ENCODE measurements at regions not wholly inside any gene's neighbourhood (a gene's known extent, or its start where the extent isn't known, plus 50 kb on each side); places are given as distances from the start of the nearest gene placed in this dataset.

DNA sequence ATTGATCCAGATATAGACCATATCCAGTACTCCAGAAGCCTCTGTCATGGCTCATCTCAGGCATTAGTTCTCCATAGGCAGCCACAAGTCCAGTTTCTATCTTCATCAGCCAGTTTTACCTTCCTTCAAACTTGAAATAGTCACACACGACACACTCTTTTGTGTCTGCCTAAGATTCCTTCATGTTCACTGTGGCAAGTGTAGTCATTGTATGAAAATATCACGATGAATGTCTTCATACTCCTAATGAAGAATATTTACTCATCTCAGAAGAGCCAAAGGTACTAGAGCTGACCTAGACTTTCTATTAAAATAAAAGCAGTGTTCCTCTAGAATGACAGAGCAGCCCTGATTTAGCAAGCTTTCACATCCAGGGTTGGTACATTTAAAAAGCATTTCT, 230.7 kb downstream of the SNX13 start:
- no peaks in the 10 kb centered on the region for H3K9me3 ChIP-seq (replicated peaks; ENCODE audit: insufficient read depth, low read length)
- no peak for DNase-seq
- H3K27me3 ChIP-seq (replicated peaks; ENCODE audit: insufficient read depth, low read length) = no peaks in the 10 kb centered on the region
- no peak overlapping the region for H2AFZ ChIP-seq (ENCODE audit: low read length)
- H3K4me3 ChIP-seq (ENCODE audit: low read length) = no peak overlapping the region
- no peak overlapping the region for H3K27ac ChIP-seq (ENCODE audit: low read length)
- no peak overlapping the region for H3K4me2 ChIP-seq (ENCODE audit: low read depth, low read length)
- no peak overlapping the region for H3K9ac ChIP-seq (ENCODE audit: low read length)
- H3K9me2 ChIP-seq (replicated peaks; ENCODE audit: insufficient read depth, low read length) = no peaks in the 10 kb centered on the region
- H3F3A ChIP-seq (ENCODE audit: insufficient read depth, low read length) = no peaks in the 10 kb centered on the region
- no peaks in the 10 kb centered on the region for H4K20me1 ChIP-seq (ENCODE audit: insufficient read depth, low read length)
- no peaks in the 10 kb centered on the region for H3K36me3 ChIP-seq (replicated peaks; ENCODE audit: insufficient read depth, low read length)
- no peaks in the 10 kb centered on the region for H3K79me2 ChIP-seq (ENCODE audit: low read length)
- TF ChIP-seq EZH2 (optimal IDR thresholded peaks at IDR 0.05; ENCODE audit: low read depth, low read length) (no peak), EZH2phosphoT487 (IDR thresholded peaks at IDR 0.05; ENCODE audit: low read length) (no peak)
- TF ChIP-seq, protein P1, sequence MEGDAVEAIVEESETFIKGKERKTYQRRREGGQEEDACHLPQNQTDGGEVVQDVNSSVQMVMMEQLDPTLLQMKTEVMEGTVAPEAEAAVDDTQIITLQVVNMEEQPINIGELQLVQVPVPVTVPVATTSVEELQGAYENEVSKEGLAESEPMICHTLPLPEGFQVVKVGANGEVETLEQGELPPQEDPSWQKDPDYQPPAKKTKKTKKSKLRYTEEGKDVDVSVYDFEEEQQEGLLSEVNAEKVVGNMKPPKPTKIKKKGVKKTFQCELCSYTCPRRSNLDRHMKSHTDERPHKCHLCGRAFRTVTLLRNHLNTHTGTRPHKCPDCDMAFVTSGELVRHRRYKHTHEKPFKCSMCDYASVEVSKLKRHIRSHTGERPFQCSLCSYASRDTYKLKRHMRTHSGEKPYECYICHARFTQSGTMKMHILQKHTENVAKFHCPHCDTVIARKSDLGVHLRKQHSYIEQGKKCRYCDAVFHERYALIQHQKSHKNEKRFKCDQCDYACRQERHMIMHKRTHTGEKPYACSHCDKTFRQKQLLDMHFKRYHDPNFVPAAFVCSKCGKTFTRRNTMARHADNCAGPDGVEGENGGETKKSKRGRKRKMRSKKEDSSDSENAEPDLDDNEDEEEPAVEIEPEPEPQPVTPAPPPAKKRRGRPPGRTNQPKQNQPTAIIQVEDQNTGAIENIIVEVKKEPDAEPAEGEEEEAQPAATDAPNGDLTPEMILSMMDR (IDR thresholded peaks at IDR 0.05; ENCODE audit: low read length) = no peak
- peaks cover 5% of the 10 kb centered on the region; the same call in 1 of the 2 replicates for H3K4me1 ChIP-seq (ENCODE audit: low read length)

DNA sequence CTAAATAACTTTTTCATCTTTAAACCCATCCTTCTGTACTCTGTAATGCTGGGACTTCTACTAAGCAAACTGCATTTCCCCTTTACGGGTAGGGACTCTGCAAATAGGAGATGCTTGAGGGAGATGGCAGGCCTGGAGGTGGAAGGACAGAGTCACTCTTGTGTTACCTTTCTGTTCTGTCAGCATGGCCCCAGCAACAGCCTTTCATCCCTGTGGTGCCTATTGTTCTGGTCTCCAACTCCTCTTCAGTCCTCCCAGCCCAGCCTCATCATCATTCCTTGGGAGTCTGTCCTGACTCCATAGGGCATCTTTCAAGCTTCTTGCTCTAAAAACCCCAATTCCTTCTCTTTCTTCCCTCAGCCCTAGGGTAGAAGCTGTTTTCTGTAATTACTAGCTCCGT, 230.0 kb downstream of the SNX13 start:
- H3K36me3 ChIP-seq (replicated peaks; ENCODE audit: insufficient read depth, low read length) = no peaks in the 10 kb centered on the region
- H3K9me2 ChIP-seq (replicated peaks; ENCODE audit: insufficient read depth, low read length) = no peaks in the 10 kb centered on the region
- no peaks in the 10 kb centered on the region for H3K27me3 ChIP-seq (replicated peaks; ENCODE audit: insufficient read depth, low read length)
- peaks cover 5% of the 10 kb centered on the region; the same call in 1 of the 2 replicates for H3K4me1 ChIP-seq (ENCODE audit: low read length)
- TF ChIP-seq, protein P1 (IDR thresholded peaks at IDR 0.05; ENCODE audit: low read length) = no peak
- no peak for TF ChIP-seq EZH2phosphoT487 (IDR thresholded peaks at IDR 0.05; ENCODE audit: low read length)
- TF ChIP-seq EZH2 (optimal IDR thresholded peaks at IDR 0.05; ENCODE audit: low read depth, low read length) = no peak
- H3K9ac ChIP-seq (ENCODE audit: low read length) = no peak overlapping the region
- no peak for DNase-seq
- H2AFZ ChIP-seq (ENCODE audit: low read length) = no peak overlapping the region
- no peaks in the 10 kb centered on the region for H3F3A ChIP-seq (ENCODE audit: insufficient read depth, low read length)
- no peak overlapping the region for H3K4me2 ChIP-seq (ENCODE audit: low read depth, low read length)
- no peaks in the 10 kb centered on the region for H4K20me1 ChIP-seq (ENCODE audit: insufficient read depth, low read length)
- H3K9me3 ChIP-seq (replicated peaks; ENCODE audit: insufficient read depth, low read length) = no peaks in the 10 kb centered on the region
- no peak overlapping the region for H3K27ac ChIP-seq (ENCODE audit: low read length)
- H3K4me3 ChIP-seq (ENCODE audit: low read length) = no peak overlapping the region
- H3K79me2 ChIP-seq (ENCODE audit: low read length) = no peaks in the 10 kb centered on the region

DNA sequence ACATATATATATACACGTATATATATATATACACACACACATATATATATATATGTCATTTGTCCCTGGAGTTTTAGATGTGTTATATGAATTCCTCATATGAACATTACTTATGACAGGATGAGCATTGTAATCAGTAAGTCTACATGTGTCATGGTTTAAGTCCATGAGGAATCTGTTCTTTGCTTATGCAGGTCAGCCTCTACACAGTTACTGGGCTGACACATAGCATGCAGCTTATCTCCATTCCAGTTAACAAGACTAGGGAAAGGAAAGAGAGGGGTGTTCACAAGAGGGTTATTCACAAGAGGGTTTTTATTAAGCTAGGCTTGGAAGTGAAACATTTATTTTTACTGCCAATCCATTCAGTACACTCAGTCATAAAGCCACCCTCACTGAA, 226.7 kb downstream of the SNX13 start:
- Histone ChIP-seq H3K9me2 (replicated peaks; ENCODE audit: insufficient read depth, low read length) (no peaks in the 10 kb centered on the region), H3K79me2 (ENCODE audit: low read length) (no peaks in the 10 kb centered on the region), H3K4me3 (ENCODE audit: low read length) (no peak overlapping the region), H3K36me3 (replicated peaks; ENCODE audit: insufficient read depth, low read length) (no peaks in the 10 kb centered on the region), H2AFZ (ENCODE audit: low read length) (no peak overlapping the region), H3K4me2 (ENCODE audit: low read depth, low read length) (no peak overlapping the region), H3F3A (ENCODE audit: insufficient read depth, low read length) (no peaks in the 10 kb centered on the region), H3K4me1 (ENCODE audit: low read length) (no peaks in the 10 kb centered on the region), H4K20me1 (ENCODE audit: insufficient read depth, low read length) (no peaks in the 10 kb centered on the region), H3K9ac (ENCODE audit: low read length) (no peak overlapping the region), H3K9me3 (replicated peaks; ENCODE audit: insufficient read depth, low read length) (no peaks in the 10 kb centered on the region), H3K27ac (ENCODE audit: low read length) (no peak overlapping the region), H3K27me3 (replicated peaks; ENCODE audit: insufficient read depth, low read length) (no peaks in the 10 kb centered on the region)
- TF ChIP-seq, protein P1 (IDR thresholded peaks at IDR 0.05; ENCODE audit: low read length) = no peak
- no peak for TF ChIP-seq EZH2phosphoT487 (IDR thresholded peaks at IDR 0.05; ENCODE audit: low read length)
- no peak for TF ChIP-seq EZH2 (optimal IDR thresholded peaks at IDR 0.05; ENCODE audit: low read depth, low read length)
- no peak for DNase-seq

Measured in MM.1S (cell line).